Nephron progenitor cell (in vitro differentiated cells): ENCODE measurements at regions not wholly inside any gene's neighbourhood (a gene's known extent, or its start where the extent isn't known, plus 50 kb on each side); places are given as distances from the start of the nearest gene placed in this dataset.

ENCODE experiments used
- DNase-seq: peaks from one replicate; pipeline ENCODE4 v3.0.0; 2021
- H3K27ac Mint-ChIP-seq: 2 replicates; pipeline ENCODE4 v1.8.0; 2021; ENCODE audit warnings: mild to moderate bottlenecking, moderate library complexity, mixed read lengths
- H3K27me3 Mint-ChIP-seq: 2 replicates; pipeline ENCODE4 v1.8.0; 2021; ENCODE audit warnings: mild to moderate bottlenecking, low read depth, mixed read lengths; ENCODE audit not compliant: poor library complexity
- H3K36me3 Mint-ChIP-seq: 2 replicates; pipeline ENCODE4 v1.8.0; 2021; ENCODE audit warnings: low read depth, mixed read lengths
- H3K4me1 Mint-ChIP-seq: 2 replicates; pipeline ENCODE4 v1.8.0; 2021; ENCODE audit warnings: mixed read lengths
- H3K4me3 Mint-ChIP-seq: 2 replicates; pipeline ENCODE4 v1.8.0; 2021; ENCODE audit warnings: mild to moderate bottlenecking, moderate library complexity, mixed read lengths
- H3K9me3 Mint-ChIP-seq: 2 replicates; pipeline ENCODE4 v1.8.0; 2021; ENCODE audit warnings: mild to moderate bottlenecking, moderate library complexity, mixed read lengths
- CTCF ChIP-seq: fragments of 200-600 bp; sonication (generic); IDR thresholded peaks from 2 replicates; pipeline ENCODE4 v1.5.0; 2021; ENCODE audit warnings: antibody characterized with exemption

GRCh38 chr13:108000998-108001397, 214.3 kb downstream of the LIG4 start:
- DNase-seq: no peak
- TF ChIP-seq CTCF: no peak
- no peaks in the 10 kb centered on the region for H3K4me1 Mint-ChIP-seq
- no peaks in the 10 kb centered on the region for H3K9me3 Mint-ChIP-seq
- H3K36me3 Mint-ChIP-seq: no peaks in the 10 kb centered on the region
- H3K27ac Mint-ChIP-seq: no peak overlapping the region
- H3K4me3 Mint-ChIP-seq: no peak overlapping the region
- peaks cover 12% of the 10 kb centered on the region for H3K27me3 Mint-ChIP-seq

DNA sequence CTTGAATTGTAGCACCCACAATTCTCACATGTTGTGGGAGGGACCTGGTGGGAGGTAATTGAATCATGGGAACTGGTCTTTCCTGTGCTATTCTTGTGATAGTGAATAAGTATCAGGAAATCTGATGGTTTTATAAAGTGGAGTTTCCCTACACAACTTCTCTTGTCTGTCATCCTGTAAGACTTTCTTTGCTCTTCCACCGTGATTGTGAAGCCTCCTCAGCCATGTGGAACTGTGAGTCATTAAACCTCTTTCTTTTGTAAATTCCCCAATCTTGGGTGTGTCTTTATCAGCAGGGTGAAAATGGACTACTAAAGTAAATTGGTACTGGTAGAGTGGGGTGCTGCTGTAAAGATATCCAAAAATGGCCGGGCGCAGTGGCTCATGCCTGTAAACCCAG, 215.6 kb downstream of the LIG4 start:
- H3K27me3 Mint-ChIP-seq: peaks cover 12% of the 10 kb centered on the region
- H3K27ac Mint-ChIP-seq: no peak overlapping the region
- no peak overlapping the region for H3K4me3 Mint-ChIP-seq
- no peaks in the 10 kb centered on the region for H3K4me1 Mint-ChIP-seq
- DNase-seq: no peak
- TF ChIP-seq CTCF: no peak
- no peaks in the 10 kb centered on the region for H3K9me3 Mint-ChIP-seq
- H3K36me3 Mint-ChIP-seq: no peaks in the 10 kb centered on the region

- DNase-seq: no peak
- Mint-ChIP-seq H3K27me3 (peaks cover 3% of the 10 kb centered on the region), H3K36me3 (no peaks in the 10 kb centered on the region), H3K4me1 (no peaks in the 10 kb centered on the region), H3K9me3 (no peaks in the 10 kb centered on the region), H3K4me3 (no peak overlapping the region), H3K27ac (no peak overlapping the region)
- no peak for TF ChIP-seq CTCF
These were observed 221.2 kb downstream of the LIG4 start for GRCh38 chr13:107994137-107994536.

DNA sequence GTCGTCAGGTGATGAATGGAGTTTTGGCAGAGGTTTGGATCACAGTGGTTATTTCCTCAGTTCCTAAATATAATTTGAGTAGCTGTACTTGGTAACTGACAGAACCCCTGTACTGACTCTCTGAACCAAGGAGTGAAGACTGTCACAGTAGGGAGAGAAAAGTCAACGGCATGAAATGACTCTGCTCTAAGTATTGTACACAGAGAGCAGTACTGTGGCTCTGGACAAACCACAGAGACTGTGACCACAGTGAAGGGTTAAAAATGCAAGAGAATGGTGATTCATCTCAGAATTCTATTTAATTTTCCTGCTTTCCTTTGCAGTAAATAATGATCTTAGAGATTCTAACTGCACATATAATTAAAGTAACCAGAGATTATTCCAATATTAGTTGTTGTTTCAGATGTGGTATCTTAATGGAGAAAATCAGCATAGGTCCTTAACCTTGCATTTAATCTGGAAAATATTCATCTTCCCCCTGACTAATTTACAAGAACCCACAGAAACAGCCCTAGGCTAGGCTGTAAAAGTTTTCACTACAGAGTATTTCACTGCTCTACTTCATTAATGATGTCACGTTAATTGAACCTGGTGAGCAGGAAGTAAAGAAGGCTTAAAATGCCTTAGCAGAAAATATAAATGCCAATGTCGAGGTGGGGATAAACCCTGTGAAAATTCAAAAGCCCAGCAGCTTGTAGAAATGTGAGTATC, 221.9 kb downstream of the LIG4 start:
- H3K36me3 Mint-ChIP-seq: no peaks in the 10 kb centered on the region
- no peaks in the 10 kb centered on the region for H3K9me3 Mint-ChIP-seq
- peaks cover 3% of the 10 kb centered on the region for H3K27me3 Mint-ChIP-seq
- no peak overlapping the region for H3K27ac Mint-ChIP-seq
- no peaks in the 10 kb centered on the region for H3K4me1 Mint-ChIP-seq
- TF ChIP-seq CTCF: no peak
- DNase-seq: no peak
- H3K4me3 Mint-ChIP-seq: no peak overlapping the region

DNA sequence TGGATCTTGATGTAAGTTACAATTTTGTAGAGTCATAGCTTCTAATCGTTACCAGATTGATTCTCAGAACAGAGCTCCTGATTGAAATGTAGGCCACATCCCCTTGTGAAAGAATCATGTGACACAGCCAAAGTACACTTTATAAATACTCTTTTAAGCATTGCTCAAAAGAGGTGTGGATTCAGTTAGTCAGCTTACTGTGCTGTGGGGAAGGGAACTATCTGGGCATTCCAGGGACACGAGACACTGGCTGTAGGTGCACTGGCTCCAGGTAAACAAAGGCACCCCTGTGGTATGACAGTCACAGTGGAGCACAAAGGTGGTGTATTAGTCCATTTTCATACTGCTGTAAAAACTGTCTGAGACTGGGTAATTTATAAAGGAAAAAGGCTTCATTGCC, 222.8 kb downstream of the LIG4 start:
- no peak for DNase-seq
- Mint-ChIP-seq H3K9me3 (no peaks in the 10 kb centered on the region), H3K36me3 (no peaks in the 10 kb centered on the region), H3K4me1 (no peaks in the 10 kb centered on the region), H3K4me3 (no peak overlapping the region), H3K27me3 (peaks cover 3% of the 10 kb centered on the region), H3K27ac (no peak overlapping the region)
- no peak for TF ChIP-seq CTCF

DNA sequence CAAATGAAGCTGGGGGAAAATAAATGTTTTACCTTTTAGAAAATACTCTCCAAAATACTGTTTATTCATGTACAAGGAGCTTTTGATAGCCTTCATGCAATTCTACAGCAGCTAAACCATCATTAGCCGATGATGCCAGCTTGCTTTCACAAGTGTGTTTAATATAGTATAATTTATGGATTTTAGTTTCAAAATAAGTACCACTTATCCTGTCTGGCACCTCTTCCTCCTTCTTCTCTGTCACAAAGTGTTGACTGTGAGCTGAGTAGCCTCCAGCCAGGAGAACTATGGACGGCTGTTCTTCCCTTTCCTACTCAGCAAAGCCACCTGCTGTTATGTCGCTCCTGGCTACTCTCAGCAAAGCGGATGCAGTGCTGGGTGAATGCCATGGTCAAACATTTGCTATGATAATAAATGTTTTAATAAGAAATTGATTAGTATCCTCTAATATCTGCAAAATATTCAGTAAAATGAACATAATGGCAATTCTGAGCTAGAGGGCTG, 238.2 kb downstream of the LIG4 start:
- DNase-seq: no peak
- no peak overlapping the region for H3K4me3 Mint-ChIP-seq
- TF ChIP-seq CTCF: no peak

More for the DNA sequence above, 238.2 kb downstream of the LIG4 start:
- no peaks in the 10 kb centered on the region for H3K27me3 Mint-ChIP-seq
- no peak overlapping the region for H3K27ac Mint-ChIP-seq
- H3K9me3 Mint-ChIP-seq: no peaks in the 10 kb centered on the region
- H3K4me1 Mint-ChIP-seq: no peaks in the 10 kb centered on the region
- H3K36me3 Mint-ChIP-seq: no peaks in the 10 kb centered on the region
